ENCODE measurements at regions not wholly inside any gene's neighbourhood (a gene's known extent, or its start where the extent isn't known, plus 50 kb on each side); places are given as distances from the start of the nearest gene placed in this dataset.
A peak's percentile ranks its signal among the peaks of the same experiment; 100 is the strongest.

- Histone ChIP-seq H3K36me3 (ENCODE audit: control insufficient read depth in 4 of 4, insufficient read depth in 4 of 4, low read length in 4 of 4) (no peaks in the 10 kb centered on the region), H3K27me3 (ENCODE audit: control insufficient read depth in 3 of 3, insufficient read depth in 3 of 3, low read length in 2 of 3) (no peaks in the 10 kb centered on the region), H3K4me1 (ENCODE audit: control insufficient read depth in 5 of 5, insufficient read depth in 5 of 5, low read length in 5 of 5) (no peaks in the 10 kb centered on the region), H3K27ac (ENCODE audit: low read depth in 1 of 2, low read length in 1 of 2) (no peak overlapping the region), H3K4me3 (no peak overlapping the region), H3K9ac (ENCODE audit: insufficient read depth in 1 of 2, low read length in 2 of 2) (no peak overlapping the region), H3K9me3 (ENCODE audit: control insufficient read depth in 4 of 4, insufficient read depth in 3 of 4, low read length in 3 of 4) (no peaks in the 10 kb centered on the region)
- no peak for DNase-seq
- ATAC-seq (ENCODE audit: insufficient read depth, low FRiP score): no peak
- TF ChIP-seq CTCF (IDR thresholded peaks at IDR 0.05; ENCODE audit: control extremely low read depth, extremely low read depth): no peak
- WGBS, 2 donors: 62 to 66% methylated on average over 2 of the region's 2 CpGs
These were observed 281.2 kb upstream of the SLITRK6 start for GRCh38 chr13:86080340-86080995.

- Histone ChIP-seq H3K9me3 (ENCODE audit: control insufficient read depth in 4 of 4, insufficient read depth in 3 of 4, low read length in 3 of 4) (peaks cover 0 to 2% (median 0%) of the 10 kb centered on the region in 4 donors), H3K27me3 (ENCODE audit: control insufficient read depth in 3 of 3, insufficient read depth in 3 of 3, low read length in 2 of 3) (no peaks in the 10 kb centered on the region), H3K9ac (ENCODE audit: insufficient read depth in 1 of 2, low read length in 2 of 2) (no peak overlapping the region), H3K4me3 (no peak overlapping the region), H3K36me3 (ENCODE audit: control insufficient read depth in 4 of 4, insufficient read depth in 4 of 4, low read length in 4 of 4) (no peaks in the 10 kb centered on the region), H3K27ac (ENCODE audit: low read depth in 1 of 2, low read length in 1 of 2) (no peak overlapping the region), H3K4me1 (ENCODE audit: control insufficient read depth in 5 of 5, insufficient read depth in 5 of 5, low read length in 5 of 5) (peaks cover 0 to 4% (median 0%) of the 10 kb centered on the region in 5 donors)
- DNase-seq: peak in 2 of 3 donors; percentile 65 to 69
- ATAC-seq (ENCODE audit: insufficient read depth, low FRiP score): no peak
- no peak for TF ChIP-seq CTCF (IDR thresholded peaks at IDR 0.05; ENCODE audit: control extremely low read depth, extremely low read depth)
- WGBS, 2 donors: 70 to 76% methylated on average over 4 of the region's 4 CpGs
These were observed 267.6 kb upstream of the SLITRK6 start for GRCh38 chr13:86066611-86067365.

GRCh38 chr13:86052141-86052540 is 252.9 kb upstream of the SLITRK6 start:
- H3K4me1 ChIP-seq (ENCODE audit: control insufficient read depth in 5 of 5, insufficient read depth in 5 of 5, low read length in 5 of 5): no peaks in the 10 kb centered on the region
- 74 to 88% methylated on average over 3 of the region's 3 CpGs for WGBS, 2 donors
- TF ChIP-seq CTCF (IDR thresholded peaks at IDR 0.05; ENCODE audit: control extremely low read depth, extremely low read depth): no peak
- H3K9ac ChIP-seq (ENCODE audit: insufficient read depth in 1 of 2, low read length in 2 of 2): no peak overlapping the region
- H3K9me3 ChIP-seq (ENCODE audit: control insufficient read depth in 4 of 4, insufficient read depth in 3 of 4, low read length in 3 of 4): peaks cover 0 to 4% (median 0%) of the 10 kb centered on the region in 4 donors
- no peaks in the 10 kb centered on the region for H3K27me3 ChIP-seq (ENCODE audit: control insufficient read depth in 3 of 3, insufficient read depth in 3 of 3, low read length in 2 of 3)
- no peak overlapping the region for H3K4me3 ChIP-seq
- no peaks in the 10 kb centered on the region for H3K36me3 ChIP-seq (ENCODE audit: control insufficient read depth in 4 of 4, insufficient read depth in 4 of 4, low read length in 4 of 4)
- ATAC-seq (ENCODE audit: insufficient read depth, low FRiP score): no peak
- DNase-seq: no peak
- H3K27ac ChIP-seq (ENCODE audit: low read depth in 1 of 2, low read length in 1 of 2): no peak overlapping the region

All from lung (tissue), 11 donors.